GM12892 (cell line): ENCODE measurements at regions not wholly inside any gene's neighbourhood (a gene's known extent, or its start where the extent isn't known, plus 50 kb on each side); places are given as distances from the start of the nearest gene placed in this dataset.

Source experiments
- POLR2A ChIP-seq: IDR thresholded peaks from 2 replicates; pipeline ENCODE4 v1.6.1; 2011; ENCODE audit warnings: low read depth, low read length, control low read depth
- POLR2AphosphoS5 ChIP-seq: IDR thresholded peaks from 2 replicates; pipeline ENCODE4 v1.6.1; 2011; ENCODE audit warnings: low read depth, low read length, control low read depth

DNA sequence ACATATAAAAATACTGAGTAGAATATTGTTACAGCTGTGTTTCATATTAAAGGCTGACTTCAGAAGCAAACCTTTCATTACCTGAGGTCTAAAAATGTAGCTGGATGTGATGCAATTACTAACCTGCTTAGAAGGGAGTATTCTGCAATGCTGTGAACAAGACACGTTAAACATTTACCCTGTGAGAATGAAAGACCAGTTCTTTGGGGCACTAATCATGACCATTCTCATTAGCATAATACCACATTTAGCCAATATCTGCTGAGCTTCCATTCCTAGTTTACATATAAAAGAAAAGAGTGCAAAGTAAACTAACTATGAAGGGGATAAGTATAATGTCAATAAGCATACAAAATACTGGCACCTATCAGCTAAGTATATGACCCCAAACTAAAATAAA lies 784.0 kb upstream of the KLHL29 start:
- no peak for TF ChIP-seq POLR2AphosphoS5
- TF ChIP-seq POLR2A: no peak
